Kidney epithelial cell (primary cell): ENCODE measurements at regions not wholly inside any gene's neighbourhood (a gene's known extent, or its start where the extent isn't known, plus 50 kb on each side); places are given as distances from the start of the nearest gene placed in this dataset.

Source experiments
- DNase-seq: peaks from one replicate; pipeline ENCODE4 v3.0.0-alpha.2; 2010; ENCODE audit warnings: low read depth
- H3K27me3 ChIP-seq: 2 replicates; pipeline ENCODE4 v1.6.0; 2011; ENCODE audit warnings: low read length; ENCODE audit not compliant: control insufficient read depth, insufficient read depth
- H3K36me3 ChIP-seq: 2 replicates; pipeline ENCODE4 v1.5.1; 2011; ENCODE audit warnings: low read length; ENCODE audit not compliant: control insufficient read depth, insufficient read depth
- H3K4me3 ChIP-seq: 2 replicates; pipeline ENCODE4 v1.5.1; 2011; ENCODE audit warnings: low read depth, mild to moderate bottlenecking, control low read depth, low read length
- TF ChIP-seq, protein P1 (sequence below): IDR thresholded peaks from 2 replicates; pipeline ENCODE4 v1.5.1; 2011; ENCODE audit warnings: mild to moderate bottlenecking, moderate library complexity, low read length, control low read depth, inconsistent platforms; ENCODE audit not compliant: insufficient read depth, poor library complexity, severe bottlenecking

DNA sequence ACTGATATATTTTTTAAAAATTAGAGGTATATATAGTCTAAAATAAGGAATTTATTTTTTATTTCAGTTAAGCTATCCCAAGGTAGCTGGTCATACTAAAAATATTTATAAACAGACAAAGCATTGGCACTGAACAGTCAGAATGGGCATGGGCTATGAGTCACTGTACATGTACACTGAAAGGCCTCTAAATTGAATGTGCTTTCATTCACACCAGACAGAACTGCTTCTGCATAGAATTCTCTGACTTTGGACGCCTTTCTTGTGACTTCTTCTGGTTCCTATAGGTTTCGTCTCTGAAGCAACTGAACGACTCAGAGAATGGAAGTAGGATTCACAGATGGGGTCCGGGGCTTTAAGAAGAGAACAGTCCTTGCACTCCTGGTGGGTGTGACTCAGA, 394.8 kb upstream of the MEF2C start:
- DNase-seq: no peak
- TF ChIP-seq, protein P1, sequence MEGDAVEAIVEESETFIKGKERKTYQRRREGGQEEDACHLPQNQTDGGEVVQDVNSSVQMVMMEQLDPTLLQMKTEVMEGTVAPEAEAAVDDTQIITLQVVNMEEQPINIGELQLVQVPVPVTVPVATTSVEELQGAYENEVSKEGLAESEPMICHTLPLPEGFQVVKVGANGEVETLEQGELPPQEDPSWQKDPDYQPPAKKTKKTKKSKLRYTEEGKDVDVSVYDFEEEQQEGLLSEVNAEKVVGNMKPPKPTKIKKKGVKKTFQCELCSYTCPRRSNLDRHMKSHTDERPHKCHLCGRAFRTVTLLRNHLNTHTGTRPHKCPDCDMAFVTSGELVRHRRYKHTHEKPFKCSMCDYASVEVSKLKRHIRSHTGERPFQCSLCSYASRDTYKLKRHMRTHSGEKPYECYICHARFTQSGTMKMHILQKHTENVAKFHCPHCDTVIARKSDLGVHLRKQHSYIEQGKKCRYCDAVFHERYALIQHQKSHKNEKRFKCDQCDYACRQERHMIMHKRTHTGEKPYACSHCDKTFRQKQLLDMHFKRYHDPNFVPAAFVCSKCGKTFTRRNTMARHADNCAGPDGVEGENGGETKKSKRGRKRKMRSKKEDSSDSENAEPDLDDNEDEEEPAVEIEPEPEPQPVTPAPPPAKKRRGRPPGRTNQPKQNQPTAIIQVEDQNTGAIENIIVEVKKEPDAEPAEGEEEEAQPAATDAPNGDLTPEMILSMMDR: no peak
- H3K36me3 ChIP-seq: no peaks in the 10 kb centered on the region
- no peak overlapping the region for H3K4me3 ChIP-seq
- no peaks in the 10 kb centered on the region for H3K27me3 ChIP-seq

DNA sequence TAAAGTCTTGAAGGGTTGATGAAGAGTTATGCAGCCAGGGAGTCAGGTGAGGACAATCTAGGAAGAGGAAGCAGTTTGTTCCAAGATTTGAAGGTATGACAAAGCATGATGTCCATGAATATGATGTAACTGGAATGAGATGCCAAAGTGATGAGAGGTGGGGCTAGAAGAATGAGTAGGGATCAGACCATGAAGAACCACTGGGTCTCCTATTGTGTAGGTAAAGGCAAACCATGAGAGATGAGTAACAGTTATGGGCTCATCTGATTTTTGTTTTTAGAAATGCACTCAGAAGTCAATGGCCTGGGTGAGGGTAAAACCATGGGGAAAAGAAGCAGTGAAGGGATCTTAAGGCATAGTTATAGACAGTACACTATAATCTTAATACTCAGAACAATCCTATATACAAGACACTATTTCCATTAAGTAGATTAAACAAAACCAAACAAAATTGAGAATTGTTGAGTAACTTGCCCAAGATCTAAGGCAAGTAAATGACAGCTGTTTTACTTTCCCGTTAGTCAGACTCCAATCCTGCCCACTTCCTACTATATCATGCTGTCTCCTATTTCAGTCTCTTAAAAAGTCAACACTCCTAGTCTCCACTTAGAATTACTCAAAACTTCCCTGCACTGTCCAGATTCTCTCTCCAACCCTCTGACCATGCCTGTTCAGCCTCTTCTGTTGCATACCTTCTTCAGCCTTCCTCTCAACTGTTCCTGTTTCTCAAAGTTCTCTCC, 393.8 kb upstream of the MEF2C start:
- Histone ChIP-seq H3K36me3 (no peaks in the 10 kb centered on the region), H3K4me3 (no peak overlapping the region), H3K27me3 (no peaks in the 10 kb centered on the region)
- DNase-seq: no peak
- TF ChIP-seq, protein P1: no peak

GRCh38 chr5:89275066-89275855, 392.3 kb upstream of the MEF2C start:
- H3K4me3 ChIP-seq: no peak overlapping the region
- TF ChIP-seq, protein P1: no peak
- no peaks in the 10 kb centered on the region for H3K36me3 ChIP-seq
- no peak for DNase-seq
- H3K27me3 ChIP-seq: no peaks in the 10 kb centered on the region

GRCh38 chr5:89273289-89273688, 390.3 kb upstream of the MEF2C start:
- H3K36me3 ChIP-seq: no peaks in the 10 kb centered on the region
- DNase-seq: no peak
- H3K27me3 ChIP-seq: no peaks in the 10 kb centered on the region
- TF ChIP-seq, protein P1: no peak
- H3K4me3 ChIP-seq: no peak overlapping the region

- Histone ChIP-seq H3K36me3 (no peaks in the 10 kb centered on the region), H3K4me3 (no peak overlapping the region), H3K27me3 (no peaks in the 10 kb centered on the region)
- TF ChIP-seq, protein P1: no peak
- DNase-seq: no peak
These were observed 387.9 kb upstream of the MEF2C start for GRCh38 chr5:89270901-89271300.
